GM19467 (cell line): ENCODE measurements at regions not wholly inside any gene's neighbourhood (a gene's known extent, or its start where the extent isn't known, plus 50 kb on each side); places are given as distances from the start of the nearest gene placed in this dataset.
"Not testable (repeated sequence)": the region's sequence is repeated elsewhere in the genome, so short reads cannot be mapped to it uniquely, and the experiment has no call there.

Source experiments
- ATAC-seq: cut with Tn5 transposase; IDR thresholded peaks from one replicate; pipeline ENCODE4 v1.9.1; 2021; ENCODE audit warnings: mild to moderate bottlenecking, moderate library complexity; ENCODE audit not compliant: unreplicated experiment

- ATAC-seq: no peak
Observed at GRCh38 chr2:16209799-16210198, 269.4 kb downstream of the MYCN start.

DNA sequence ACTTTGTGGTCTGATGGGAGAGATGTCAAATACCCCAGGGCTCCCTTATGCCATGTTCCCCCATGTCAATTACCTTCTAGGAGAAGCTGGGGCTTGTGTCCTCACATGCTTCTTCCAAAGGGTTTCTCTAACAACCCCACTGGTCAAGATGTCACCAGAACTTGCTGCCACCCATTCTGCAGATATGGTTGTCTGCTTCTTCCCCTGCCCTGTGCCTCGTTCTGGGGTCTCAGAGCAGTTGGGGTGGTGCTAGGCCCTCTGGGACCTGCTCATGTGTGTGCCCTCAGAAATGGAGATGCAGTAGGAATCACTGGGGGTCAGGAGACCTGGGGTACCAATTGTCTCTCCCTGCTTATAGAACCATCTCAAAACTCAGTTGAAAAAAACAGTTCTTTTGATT lies 268.6 kb downstream of the MYCN start:
- no peak for ATAC-seq

- no peak for ATAC-seq
Observed at GRCh38 chr2:16208241-16208797, 268.0 kb downstream of the MYCN start.

DNA sequence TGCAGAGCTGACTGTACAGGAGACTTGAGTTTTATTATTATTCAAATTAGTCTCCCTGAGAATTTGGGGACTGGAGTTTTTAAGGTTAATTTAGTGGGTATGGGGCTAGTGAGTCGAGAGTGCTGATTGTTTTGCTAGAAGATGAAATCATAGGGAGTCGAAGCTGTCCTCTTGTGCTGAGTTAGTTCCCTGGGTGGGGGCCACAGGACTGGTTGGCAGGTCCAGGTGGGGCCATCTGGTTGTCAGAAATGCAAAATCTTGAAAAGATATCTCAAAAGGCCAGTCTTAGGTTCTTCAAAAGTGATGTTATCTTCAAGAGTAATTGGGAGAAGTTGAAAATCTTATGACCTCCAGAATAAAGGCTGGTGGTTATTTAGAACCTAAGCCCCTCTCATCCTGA lies 267.3 kb downstream of the MYCN start:
- no peak for ATAC-seq

DNA sequence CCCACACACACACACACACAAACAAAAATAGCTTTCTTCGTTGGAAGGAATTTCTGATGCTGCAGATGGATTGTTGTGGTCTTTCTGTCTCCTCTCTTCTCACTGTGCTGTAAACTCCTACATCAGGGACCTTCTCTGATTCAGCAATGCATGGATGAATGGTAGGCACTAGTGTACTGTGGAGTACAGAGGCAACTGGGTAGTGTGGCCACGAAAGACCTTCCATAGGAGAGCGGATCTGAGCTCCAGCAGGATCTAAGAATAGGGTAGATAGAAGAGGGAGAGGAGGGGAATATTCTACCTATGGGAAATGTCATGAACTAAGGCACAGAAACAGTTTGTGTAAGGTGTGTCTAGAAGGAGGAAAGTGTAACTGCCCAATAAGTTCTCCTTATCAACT lies 266.8 kb downstream of the MYCN start:
- no peak for ATAC-seq

- no peak for ATAC-seq
Observed at GRCh38 chr2:16206191-16206944, 266.0 kb downstream of the MYCN start.

DNA sequence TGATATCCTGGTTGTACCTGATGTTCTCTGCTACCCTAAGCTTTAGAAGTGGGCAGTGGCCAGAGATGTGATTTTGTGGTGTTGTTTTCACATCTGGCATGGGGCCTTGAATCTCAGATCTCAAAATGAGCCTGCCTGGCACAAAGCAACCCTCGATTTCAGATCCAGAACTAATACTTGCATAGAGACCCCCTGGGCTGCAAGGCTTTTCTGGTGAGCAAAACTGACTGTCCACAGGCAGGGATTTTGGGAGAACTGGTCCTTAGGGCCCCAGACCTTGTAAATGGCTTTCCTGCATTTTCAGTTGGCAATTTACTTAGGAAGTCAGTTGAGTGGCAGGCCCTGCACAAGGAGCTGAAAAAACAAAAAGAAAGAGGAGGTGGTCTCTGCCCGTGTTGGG lies 265.3 kb downstream of the MYCN start:
- no peak for ATAC-seq

DNA sequence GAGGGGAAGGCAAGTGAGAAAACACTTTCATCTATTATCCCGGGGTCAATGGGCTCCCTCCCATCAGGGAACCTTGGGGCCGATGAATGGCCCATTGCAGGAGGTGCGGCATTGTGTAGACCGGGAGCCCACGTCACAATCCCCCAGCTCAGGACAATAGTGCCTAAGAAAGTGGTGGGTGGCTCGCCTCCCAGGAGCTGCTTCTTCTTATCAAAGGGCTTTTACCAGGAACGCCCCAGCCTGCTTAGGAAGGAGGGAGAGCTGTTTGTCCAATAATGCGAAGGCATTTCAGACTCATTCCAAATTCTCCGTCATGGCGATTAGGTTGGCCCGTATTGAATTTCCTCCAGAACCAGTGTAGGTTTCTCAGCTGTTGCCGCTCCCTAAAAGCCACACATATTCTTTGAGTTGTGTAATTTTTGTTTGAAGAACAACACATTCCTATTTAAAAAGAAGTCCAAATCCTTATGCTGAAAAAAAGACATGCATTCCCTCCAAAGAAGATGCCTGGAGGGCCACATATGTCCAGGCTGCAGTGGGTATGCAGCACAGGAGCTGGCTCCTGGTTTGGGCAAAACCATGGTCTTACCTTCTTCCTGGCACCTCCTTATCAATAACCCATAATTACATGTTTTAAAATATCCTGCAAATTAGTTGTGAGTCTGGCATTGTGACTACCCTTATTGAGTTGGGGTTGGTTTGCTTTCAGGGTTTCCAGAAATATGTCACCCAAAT lies 264.7 kb downstream of the MYCN start:
- no peak for ATAC-seq

DNA sequence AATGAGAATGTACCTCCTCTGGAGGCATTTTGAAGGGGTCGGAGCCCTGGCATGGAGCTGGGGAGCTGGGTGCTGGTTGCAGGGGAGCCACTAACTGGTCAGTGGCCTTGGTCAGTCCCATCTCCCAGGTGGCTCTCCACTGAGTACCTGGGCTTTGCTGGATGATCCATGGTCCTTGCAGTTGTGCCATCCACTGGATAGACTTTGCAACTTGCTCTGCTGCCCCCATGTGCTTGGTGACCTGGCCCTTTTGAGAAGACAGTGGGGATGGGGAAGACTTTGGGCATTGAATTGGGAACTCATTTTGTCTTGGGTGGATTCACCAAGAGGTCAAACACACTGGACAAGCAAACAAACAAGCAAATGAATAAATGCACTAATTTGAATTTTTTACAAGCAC lies 263.9 kb downstream of the MYCN start:
- ATAC-seq: no peak

- no peak for ATAC-seq
Observed at GRCh38 chr2:16203691-16204090, 263.3 kb downstream of the MYCN start.

- no peak for ATAC-seq
Observed at GRCh38 chr2:16203069-16203468, 262.7 kb downstream of the MYCN start.

- no peak for ATAC-seq
Observed at GRCh38 chr2:16202266-16203020, 262.1 kb downstream of the MYCN start.

- ATAC-seq: no peak
Observed at GRCh38 chr2:16201848-16202247, 261.5 kb downstream of the MYCN start.

DNA sequence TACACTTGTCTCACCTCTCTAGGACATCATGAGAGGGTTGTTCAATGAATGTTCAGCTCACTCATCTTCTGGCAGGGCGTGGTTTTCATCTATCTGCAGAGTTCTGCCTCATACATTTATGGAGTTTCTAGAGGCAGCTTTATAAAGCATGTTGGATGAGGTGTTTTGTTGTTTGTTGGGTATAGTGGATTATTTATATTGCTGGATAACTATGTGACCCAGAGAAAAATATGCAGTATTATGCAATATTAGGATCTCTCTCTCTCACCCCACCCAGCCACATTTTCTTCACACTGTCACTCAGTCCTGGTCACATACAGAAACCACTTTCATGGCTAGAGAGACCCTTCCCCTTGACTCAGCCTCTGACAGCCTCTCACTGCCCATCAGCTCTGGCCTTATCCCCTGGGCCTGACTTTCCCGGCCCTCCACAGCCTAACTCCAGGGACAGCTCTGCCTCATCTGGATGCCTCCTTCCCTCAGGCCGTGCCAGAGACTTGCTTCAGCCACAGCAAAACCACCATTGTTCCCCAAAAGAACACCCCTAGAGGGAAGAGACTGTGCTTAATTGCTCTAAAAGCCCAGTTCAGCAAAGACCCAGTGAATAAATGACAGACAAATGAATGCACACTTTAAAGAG lies 260.3 kb downstream of the MYCN start:
- no peak for ATAC-seq

- ATAC-seq: no peak
Observed at GRCh38 chr2:16199882-16200553, 259.7 kb downstream of the MYCN start.

- not testable (repeated sequence) for ATAC-seq
Observed at GRCh38 chr2:16199241-16199640, 258.9 kb downstream of the MYCN start.

DNA sequence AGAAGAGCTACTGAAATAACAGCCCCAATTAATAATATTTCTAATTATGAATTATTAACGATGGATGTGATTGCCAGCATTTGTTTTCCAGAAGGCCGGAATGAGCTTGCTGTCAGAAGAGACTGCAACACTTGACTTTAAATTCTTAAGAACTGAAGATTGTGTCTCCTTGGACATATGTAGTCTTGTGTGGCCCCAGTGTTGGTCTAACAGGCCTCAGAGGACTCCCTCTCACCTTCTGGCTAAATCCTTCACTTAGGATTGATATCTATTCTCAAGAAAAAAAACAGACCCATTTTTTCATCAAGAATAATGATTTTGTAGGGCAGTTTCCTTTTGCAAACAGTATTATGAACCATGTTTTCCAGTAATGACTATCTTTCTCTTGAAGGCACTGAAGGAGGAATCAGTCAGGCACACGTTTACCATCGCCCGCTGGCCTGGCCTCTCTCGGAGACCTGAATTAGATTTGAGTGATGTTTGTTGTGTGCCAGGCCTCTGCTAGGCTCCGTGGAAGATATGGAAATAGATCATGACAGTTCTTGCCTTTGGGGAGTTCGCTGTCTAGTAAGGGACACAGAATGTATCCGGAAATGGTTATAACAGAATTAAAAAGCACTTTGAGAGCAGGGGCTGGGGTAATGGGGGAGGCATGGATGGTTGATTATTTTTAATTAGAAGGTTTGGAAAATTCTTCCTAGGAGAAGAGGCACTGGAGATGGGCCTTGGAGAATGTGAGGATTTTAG lies 258.0 kb downstream of the MYCN start:
- no peak for ATAC-seq

- no peak for ATAC-seq
Observed at GRCh38 chr2:16197504-16198147, 257.3 kb downstream of the MYCN start.
